ENCODE measurements at regions not wholly inside any gene's neighbourhood (a gene's known extent, or its start where the extent isn't known, plus 50 kb on each side); places are given as distances from the start of the nearest gene placed in this dataset.

DNA sequence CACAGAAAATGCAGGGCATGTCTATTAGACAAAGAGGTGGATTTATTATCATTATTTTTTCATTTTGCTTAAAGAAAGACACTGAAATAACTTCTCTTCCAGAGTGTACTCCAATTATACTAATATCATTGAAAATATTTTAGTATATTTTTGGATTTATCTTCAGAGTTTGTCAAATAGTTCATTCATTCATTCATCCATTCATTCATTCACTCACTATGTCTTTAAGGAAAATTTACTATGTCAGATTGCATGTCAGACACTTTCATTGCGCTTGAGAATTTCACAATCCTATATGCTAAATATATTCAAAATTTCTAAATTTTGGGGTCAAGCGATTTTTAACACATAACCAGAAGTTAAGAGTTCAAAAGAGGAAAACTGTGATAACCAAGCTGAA is 479.1 kb downstream of the ZEB2 start:
- TF ChIP-seq, protein P1, sequence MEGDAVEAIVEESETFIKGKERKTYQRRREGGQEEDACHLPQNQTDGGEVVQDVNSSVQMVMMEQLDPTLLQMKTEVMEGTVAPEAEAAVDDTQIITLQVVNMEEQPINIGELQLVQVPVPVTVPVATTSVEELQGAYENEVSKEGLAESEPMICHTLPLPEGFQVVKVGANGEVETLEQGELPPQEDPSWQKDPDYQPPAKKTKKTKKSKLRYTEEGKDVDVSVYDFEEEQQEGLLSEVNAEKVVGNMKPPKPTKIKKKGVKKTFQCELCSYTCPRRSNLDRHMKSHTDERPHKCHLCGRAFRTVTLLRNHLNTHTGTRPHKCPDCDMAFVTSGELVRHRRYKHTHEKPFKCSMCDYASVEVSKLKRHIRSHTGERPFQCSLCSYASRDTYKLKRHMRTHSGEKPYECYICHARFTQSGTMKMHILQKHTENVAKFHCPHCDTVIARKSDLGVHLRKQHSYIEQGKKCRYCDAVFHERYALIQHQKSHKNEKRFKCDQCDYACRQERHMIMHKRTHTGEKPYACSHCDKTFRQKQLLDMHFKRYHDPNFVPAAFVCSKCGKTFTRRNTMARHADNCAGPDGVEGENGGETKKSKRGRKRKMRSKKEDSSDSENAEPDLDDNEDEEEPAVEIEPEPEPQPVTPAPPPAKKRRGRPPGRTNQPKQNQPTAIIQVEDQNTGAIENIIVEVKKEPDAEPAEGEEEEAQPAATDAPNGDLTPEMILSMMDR (IDR thresholded peaks at IDR 0.05; ENCODE audit: borderline replicate concordance, insufficient read depth, low read depth, low read length), result no peak
- no peak overlapping the region for H3K4me3 ChIP-seq (ENCODE audit: low read depth, low read length)

DNA sequence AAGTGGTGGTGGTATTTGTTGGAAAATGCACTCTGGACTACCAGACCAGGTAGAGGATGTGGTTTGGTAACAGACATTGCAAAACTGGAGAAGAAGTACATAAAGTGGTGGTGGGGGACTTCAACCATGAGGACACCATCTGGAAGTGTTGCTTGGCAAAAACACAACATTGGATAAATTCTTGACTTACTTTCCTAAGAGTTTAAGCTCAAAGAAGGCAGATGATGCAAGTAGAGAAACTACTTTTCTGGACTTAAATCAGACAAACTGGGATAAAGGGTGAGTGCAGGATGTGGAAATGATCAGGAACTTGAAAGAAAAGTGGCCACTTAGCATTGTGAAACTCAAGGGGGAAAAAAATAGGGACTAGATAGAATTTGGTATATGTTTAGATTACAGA is 487.4 kb downstream of the ZEB2 start:
- TF ChIP-seq, protein P1 (IDR thresholded peaks at IDR 0.05; ENCODE audit: borderline replicate concordance, insufficient read depth, low read depth, low read length), result no peak
- H3K4me3 ChIP-seq (ENCODE audit: low read depth, low read length), result no peak overlapping the region

DNA sequence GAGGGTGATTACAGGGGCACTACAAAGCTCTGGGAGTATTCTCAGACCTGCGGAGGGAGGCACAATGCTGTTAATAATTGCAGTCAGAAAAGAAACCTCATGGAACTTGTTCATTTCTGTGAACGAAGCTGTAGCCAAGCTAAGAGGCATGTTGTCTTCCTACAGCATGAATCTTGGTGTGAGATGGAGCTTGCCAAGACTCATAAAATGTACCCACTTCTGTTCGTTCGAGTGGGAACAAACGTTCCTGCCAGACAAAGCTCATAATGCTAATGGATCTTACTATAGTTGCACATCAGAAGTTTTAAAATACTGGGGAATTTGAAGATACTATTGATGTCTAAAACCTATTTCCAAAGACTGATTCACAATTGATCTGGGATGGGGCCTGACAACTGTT is 489.1 kb downstream of the ZEB2 start:
- TF ChIP-seq, protein P1 (IDR thresholded peaks at IDR 0.05; ENCODE audit: borderline replicate concordance, insufficient read depth, low read depth, low read length), result no peak
- H3K4me3 ChIP-seq (ENCODE audit: low read depth, low read length), result no peak overlapping the region

DNA sequence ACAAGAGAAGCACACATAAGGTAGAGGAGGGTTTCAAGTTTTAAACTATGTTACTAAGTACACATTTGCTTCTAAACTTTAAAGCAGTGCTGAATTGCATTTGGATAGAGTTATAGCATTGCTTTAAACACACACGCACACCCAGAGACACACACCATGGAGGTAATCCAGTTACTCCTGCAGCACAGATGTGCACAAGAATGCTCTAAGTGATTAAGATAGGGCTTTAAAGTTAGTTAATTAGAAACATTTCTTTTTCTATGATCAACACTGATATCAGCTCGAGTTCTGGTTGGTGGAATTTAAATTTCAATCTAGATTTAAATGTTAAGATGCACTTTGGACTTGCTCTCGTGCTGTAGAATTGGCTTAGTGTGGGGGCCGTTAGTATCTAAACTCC is 492.3 kb downstream of the ZEB2 start:
- no peak overlapping the region for H3K4me3 ChIP-seq (ENCODE audit: low read depth, low read length)
- TF ChIP-seq, protein P1 (IDR thresholded peaks at IDR 0.05; ENCODE audit: borderline replicate concordance, insufficient read depth, low read depth, low read length), result no peak

DNA sequence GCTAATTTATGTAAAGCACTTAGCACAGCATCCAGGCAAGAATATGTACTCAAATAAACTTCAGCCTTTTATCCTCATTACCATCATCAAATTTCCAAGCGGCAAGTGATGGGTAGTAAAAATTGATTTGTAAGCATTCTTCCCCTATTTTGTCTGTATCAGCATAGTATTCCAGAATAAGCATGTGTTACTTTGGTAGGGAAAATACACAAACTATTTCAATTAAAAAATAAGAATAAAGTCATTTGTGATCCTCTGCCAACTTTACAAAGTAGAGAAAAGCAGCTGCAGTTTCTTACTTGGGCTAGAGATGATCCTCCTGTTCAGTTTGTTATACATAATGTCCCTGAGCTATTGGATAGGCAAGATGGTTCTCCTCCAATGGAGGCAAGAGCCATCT is 493.2 kb downstream of the ZEB2 start:
- TF ChIP-seq, protein P1 (IDR thresholded peaks at IDR 0.05; ENCODE audit: borderline replicate concordance, insufficient read depth, low read depth, low read length), result no peak

DNA sequence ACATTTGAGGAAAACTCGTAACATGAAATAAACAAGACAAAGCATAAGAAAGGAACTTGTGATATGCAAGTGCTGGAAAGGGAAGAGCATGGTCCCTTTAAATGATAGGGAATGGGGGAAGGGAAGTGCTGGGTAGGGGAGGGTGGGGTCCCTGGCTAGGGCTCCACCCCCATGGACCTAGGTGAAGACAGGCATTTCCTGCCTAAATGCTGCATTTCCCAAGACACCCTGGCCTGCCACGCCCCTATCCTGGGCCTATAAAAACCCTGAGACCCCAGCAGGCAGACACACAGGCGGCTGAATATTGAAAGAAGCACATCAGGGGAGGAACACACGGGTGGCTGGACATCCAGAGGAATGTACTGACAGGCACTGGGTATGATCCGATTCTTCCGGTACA is 499.9 kb downstream of the ZEB2 start:
- TF ChIP-seq, protein P1 (IDR thresholded peaks at IDR 0.05; ENCODE audit: borderline replicate concordance, insufficient read depth, low read depth, low read length), result no peak
- H3K4me3 ChIP-seq (ENCODE audit: low read depth, low read length), result no peak overlapping the region

More for the DNA sequence above, 493.2 kb downstream of the ZEB2 start:
- no peak overlapping the region for H3K4me3 ChIP-seq (ENCODE audit: low read depth, low read length)

DNA sequence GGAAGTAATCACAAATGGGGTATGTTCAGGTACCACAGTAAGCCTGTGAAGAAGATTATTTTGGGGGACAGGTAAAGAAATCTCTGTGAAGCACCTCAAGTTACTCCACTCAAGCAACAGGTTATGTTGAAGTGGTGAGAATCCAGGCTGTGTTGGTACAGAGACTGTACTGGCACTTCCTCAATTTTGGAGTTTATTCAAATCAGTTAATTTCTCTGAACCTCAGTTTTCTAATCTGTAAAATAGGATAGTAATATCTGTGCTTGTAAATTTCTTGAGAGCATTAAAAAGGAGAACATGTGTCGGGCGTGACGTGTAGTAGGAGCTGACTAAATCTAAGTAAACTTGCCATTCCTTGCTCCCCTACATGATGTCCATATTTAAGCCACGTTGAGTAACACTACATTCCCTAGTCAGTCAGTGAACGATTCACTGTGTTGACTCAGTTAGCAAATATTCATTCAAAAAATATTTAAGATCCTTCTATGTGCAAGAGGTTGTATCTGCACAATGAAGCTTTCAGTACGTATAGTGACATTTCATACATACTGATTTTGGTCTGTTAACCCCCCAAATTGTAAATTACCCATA is 504.2 kb downstream of the ZEB2 start:
- TF ChIP-seq, protein P1 (IDR thresholded peaks at IDR 0.05; ENCODE audit: borderline replicate concordance, insufficient read depth, low read depth, low read length), result no peak
- no peak overlapping the region for H3K4me3 ChIP-seq (ENCODE audit: low read depth, low read length)
